ENCODE measurements at regions not wholly inside any gene's neighbourhood (a gene's known extent, or its start where the extent isn't known, plus 50 kb on each side); places are given as distances from the start of the nearest gene placed in this dataset.

DNA sequence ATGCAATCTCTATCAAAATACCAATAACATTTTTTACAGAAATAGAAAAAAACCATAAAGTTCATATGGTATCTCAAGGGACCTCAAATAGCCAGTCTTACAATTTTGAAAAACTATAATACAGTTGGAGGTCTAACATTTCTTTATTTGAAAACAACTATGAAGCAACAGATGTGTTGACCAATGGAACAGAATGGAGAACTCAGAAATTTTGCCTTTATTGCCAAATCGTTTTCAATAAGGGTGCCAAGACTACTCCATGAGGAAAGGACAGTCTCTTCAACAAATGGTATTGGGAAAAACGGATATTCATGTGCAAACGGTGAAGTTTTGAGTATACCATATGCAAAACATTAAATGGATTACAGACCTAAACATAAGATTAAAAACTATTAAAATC lies 470.8 kb upstream of the DPP6 start:
- DNase-seq (no peak), ATAC-seq (no peak)
- no peaks in the 10 kb centered on the region for H3K27me3 Mint-ChIP-seq
- no peaks in the 10 kb centered on the region for H3K4me1 Mint-ChIP-seq
- H3K27ac Mint-ChIP-seq: no peak overlapping the region
- H3K4me3 Mint-ChIP-seq: no peak overlapping the region
- H3K9me3 Mint-ChIP-seq: peaks cover 23 to 30% of the 10 kb centered on the region in 2 donors

DNA sequence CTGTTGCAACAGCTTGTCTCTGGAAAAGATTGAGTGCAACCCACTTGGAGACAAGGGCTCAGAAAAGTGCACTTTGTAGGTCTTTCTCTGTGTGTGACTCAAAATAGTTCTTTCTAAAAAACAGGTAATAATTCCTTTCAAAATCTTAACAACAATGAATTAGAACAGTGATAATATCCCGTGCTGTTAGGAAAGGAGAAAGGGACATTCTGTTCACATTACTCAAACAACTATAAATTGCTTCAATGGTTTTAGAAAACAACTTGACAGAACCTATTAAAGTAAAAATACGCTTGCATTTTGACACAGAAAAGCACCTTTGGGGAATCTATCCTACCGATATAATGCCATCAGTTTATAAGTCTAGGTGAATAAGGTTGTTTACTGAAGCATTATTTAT lies 468.1 kb upstream of the DPP6 start:
- Mint-ChIP-seq H3K4me3 (no peak overlapping the region), H3K9me3 (peaks cover 10 to 13% of the 10 kb centered on the region in 2 donors), H3K27me3 (no peaks in the 10 kb centered on the region), H3K27ac (no peak overlapping the region), H3K4me1 (no peaks in the 10 kb centered on the region)
- DNase-seq: no peak
- ATAC-seq: no peak

DNA sequence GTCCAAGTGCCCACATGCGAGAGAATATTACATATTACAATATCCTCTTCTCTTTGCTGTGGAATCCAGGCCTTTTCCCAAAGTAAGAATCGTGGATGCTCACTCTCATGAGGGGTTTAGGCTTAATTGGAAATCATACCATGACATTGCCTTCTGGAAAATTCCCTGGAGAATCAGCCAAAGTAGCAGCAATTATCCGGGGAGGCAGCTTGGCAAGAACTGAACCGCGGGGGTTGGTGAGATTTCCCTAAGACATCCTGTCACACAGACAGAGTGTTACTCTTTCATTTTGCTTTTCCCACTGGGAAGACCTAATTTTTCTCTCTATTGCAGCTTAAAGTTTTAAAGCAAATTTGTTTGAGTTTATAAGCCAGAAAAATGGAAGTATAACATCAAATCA lies 463.6 kb upstream of the DPP6 start:
- DNase-seq (no peak), ATAC-seq (no peak)
- Mint-ChIP-seq H3K4me1 (no peaks in the 10 kb centered on the region), H3K27ac (no peak overlapping the region), H3K4me3 (no peak overlapping the region), H3K9me3 (peaks cover 6 to 15% of the 10 kb centered on the region in 2 donors), H3K27me3 (no peaks in the 10 kb centered on the region)

DNA sequence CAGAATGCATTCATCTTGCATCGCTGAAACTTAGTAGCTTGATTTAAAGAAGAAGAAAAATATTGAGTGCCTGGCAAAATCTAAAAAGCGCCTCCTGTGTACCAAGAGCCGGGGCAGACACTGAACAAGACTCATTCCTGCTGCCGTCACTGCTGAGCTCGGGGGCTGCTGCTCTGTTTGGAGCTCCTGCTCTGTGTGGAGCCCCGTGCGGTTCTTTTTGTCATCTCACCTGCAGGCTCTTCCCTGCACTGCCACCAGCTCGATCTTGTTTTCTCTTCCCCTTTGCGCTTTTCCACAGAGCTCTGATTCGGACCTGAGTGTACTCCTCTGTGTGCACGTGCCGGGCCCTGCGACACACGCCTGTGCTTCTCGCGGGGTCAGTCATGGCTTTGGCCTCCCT lies 462.1 kb upstream of the DPP6 start:
- no peak for ATAC-seq

DNA sequence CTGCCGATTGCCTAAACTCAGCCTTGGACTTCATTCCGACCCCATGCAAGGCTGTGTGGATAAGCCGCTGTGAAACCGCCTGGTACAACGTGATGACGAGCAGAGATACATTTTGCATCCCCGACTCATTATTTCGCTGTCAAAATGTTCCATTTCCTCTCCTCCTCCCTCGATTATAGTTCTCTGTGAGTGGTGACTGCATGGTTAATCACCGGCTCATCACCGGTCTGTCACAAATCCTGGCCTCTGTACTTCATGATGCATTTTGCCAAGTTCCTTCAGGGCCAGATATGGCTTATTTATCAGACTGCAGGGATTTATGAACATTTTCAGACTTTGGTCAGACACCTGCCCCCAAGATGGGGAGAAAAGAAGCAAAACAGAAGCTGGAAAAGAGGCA lies 461.6 kb upstream of the DPP6 start:
- Mint-ChIP-seq H3K4me1 (no peaks in the 10 kb centered on the region), H3K9me3 (peaks cover 6 to 15% of the 10 kb centered on the region in 2 donors), H3K4me3 (no peak overlapping the region), H3K27me3 (no peaks in the 10 kb centered on the region), H3K27ac (no peak overlapping the region)
- DNase-seq (no peak), ATAC-seq (no peak)

More for the DNA sequence above, 462.1 kb upstream of the DPP6 start:
- Mint-ChIP-seq H3K4me1 (no peaks in the 10 kb centered on the region), H3K27ac (no peak overlapping the region), H3K4me3 (no peak overlapping the region), H3K27me3 (no peaks in the 10 kb centered on the region), H3K9me3 (peaks cover 6 to 15% of the 10 kb centered on the region in 2 donors)
- no peak for DNase-seq

DNA sequence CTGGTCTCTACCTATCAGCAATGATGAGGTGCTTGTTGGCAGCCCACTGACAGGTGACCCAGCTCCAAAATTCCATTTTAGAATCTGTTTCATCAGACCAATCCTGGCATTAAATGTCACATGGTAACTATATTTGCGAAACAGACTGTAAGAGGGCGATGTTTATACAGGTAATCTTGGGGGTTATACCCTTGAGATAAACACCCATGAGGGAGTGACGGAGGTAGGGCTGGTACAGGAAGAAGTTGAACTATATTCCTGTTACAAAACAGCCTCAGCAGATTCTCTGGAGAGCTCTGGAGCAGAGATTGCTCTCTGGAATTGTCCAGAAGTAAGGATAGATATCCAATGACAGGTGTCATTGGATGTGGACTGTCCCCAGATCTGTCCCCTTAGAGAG lies 444.8 kb upstream of the DPP6 start:
- no peak overlapping the region for H3K27ac Mint-ChIP-seq
- H3K9me3 Mint-ChIP-seq: peaks cover 3 to 22% of the 10 kb centered on the region in 2 donors
- H3K4me1 Mint-ChIP-seq: no peaks in the 10 kb centered on the region
- DNase-seq (no peak), ATAC-seq (no peak)
- no peaks in the 10 kb centered on the region for H3K27me3 Mint-ChIP-seq
- no peak overlapping the region for H3K4me3 Mint-ChIP-seq

DNA sequence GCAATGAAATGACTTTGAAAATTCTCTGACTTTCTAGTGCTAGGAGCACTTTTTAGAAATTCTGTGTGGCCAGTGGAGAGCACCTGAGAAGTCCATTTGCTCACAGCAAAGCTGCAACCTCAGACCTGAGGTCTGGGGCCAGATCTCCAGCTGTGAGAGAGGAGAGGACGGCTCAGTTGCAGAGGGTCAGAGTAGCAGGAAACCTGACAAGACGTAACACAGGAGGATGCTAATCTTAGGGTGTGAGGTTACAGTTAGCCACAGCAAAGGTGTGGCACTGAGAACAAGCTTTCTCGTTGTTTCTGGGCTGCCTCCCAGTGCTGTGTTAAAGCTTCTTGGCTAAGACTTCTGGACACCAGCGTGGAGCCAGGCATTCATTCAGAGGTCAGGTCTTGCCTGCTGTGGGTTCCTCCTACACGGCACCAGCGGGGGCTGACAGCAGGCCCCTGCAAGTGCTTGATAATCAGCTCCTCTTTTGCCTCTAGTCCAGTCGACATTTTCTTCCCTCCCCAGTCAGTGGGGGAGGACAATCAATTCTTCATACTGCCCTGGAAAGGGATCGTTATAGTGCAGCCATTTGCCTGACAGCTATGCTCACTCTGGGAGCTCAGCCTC lies 435.4 kb upstream of the DPP6 start:
- ATAC-seq (no peak), DNase-seq (no peak)
- Mint-ChIP-seq H3K27ac (no peak overlapping the region), H3K9me3 (peaks cover 0 to 11% of the 10 kb centered on the region in 2 donors), H3K27me3 (no peaks in the 10 kb centered on the region), H3K4me1 (no peaks in the 10 kb centered on the region), H3K4me3 (no peak overlapping the region)

DNA sequence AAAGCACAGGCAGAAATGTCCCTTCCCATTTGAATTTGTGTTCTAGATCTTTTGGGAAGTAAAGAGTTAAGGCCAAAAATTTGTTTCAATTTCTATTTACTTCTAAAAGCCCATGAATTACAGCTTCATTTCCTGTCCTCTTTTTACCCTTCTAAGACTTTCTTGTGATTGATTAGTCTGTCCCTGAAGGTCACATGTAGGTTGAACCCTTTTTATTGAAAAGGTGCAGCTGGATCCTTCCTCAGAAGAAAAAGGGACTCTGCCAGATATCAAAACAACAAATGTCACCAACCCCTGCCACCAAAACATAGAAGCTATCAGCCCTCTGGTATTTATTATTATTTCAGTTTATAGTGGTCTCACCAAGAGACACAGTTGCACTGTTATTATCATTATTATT lies 424.9 kb upstream of the DPP6 start:
- Mint-ChIP-seq H3K4me1 (no peaks in the 10 kb centered on the region), H3K9me3 (peaks cover 0 to 9% of the 10 kb centered on the region in 2 donors), H3K27ac (no peak overlapping the region), H3K4me3 (no peak overlapping the region), H3K27me3 (no peaks in the 10 kb centered on the region)
- no peak for DNase-seq
- no peak for ATAC-seq

DNA sequence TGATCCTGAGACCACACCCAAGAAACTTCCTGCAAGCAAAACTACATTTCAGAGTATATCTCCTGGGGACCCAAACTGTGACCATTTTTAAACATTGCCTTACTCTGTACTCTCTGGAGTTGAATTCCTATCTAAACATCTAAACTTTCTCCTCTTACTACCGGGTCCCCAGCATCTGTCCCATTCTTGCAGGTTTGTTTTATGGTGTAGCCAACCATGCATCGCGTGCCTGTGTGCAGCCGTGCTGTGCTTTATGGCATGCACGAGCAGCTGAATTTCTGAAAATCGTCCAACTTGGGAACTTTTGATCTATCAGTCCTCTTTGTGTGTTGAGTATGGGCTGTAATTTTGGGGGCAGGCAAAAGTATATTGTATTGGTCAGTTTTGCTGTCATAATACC lies 423.8 kb upstream of the DPP6 start:
- H3K9me3 Mint-ChIP-seq: peaks cover 0 to 9% of the 10 kb centered on the region in 2 donors
- H3K27ac Mint-ChIP-seq: no peak overlapping the region
- H3K4me3 Mint-ChIP-seq: no peak overlapping the region
- ATAC-seq (no peak), DNase-seq (no peak)
- no peaks in the 10 kb centered on the region for H3K27me3 Mint-ChIP-seq
- no peaks in the 10 kb centered on the region for H3K4me1 Mint-ChIP-seq

DNA sequence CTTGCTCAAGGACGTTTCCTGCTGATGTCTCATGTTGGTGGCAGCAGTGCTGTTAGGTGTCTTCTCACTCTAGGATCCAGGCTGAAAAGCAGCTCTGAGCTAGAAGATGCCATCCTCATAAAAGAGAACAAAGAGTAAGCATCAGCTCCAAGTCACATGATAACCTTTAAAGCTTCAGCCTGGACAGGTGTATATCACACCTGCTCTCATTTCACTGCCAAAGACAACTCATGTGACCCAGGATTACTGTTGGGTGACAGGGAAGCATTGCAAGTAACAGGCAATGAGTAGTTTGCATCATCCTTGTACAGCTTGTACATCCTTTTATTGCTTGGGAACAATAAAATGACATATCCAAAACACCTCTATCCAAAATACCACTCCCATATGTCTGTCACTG lies 423.4 kb upstream of the DPP6 start:
- ATAC-seq: no peak
- Mint-ChIP-seq H3K27me3 (no peaks in the 10 kb centered on the region), H3K9me3 (peaks cover 0 to 7% of the 10 kb centered on the region in 2 donors), H3K4me3 (no peak overlapping the region), H3K4me1 (no peaks in the 10 kb centered on the region), H3K27ac (no peak overlapping the region)
- DNase-seq: no peak

DNA sequence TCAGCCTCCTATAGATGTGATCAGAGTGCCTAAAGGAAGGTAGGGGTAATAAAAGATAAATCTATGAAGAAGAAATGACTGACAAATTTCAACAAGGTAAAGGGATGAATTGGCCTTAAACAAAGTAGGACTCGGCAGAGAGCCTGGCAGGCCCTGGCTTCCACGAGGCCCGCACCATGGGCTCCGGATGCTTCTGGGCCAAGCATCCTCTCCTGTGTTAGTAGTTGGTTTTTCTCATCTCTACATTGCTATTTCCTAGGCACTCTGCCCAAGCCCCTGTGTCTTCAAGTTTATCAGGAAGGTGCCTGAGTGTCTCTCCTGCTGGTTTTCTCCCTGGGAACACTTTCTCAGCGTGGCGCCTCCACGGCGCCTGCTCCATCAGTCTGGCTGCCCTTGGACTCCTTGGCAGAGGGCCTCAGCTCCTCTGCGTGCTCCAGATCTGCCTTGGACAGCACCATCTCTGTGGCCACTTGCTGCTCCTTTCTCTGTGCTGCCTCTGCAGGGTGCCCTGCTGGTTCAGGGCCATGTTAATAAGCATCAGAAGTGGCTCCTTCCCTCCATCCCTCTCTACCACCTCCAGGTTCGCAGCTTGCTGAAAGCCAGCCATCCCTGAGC lies 413.3 kb upstream of the DPP6 start:
- H3K27me3 Mint-ChIP-seq: no peaks in the 10 kb centered on the region
- ATAC-seq (no peak), DNase-seq (no peak)
- H3K4me3 Mint-ChIP-seq: no peak overlapping the region
- no peak overlapping the region for H3K27ac Mint-ChIP-seq
- peaks cover 8 to 32% of the 10 kb centered on the region in 2 donors for H3K9me3 Mint-ChIP-seq
- no peaks in the 10 kb centered on the region for H3K4me1 Mint-ChIP-seq

DNA sequence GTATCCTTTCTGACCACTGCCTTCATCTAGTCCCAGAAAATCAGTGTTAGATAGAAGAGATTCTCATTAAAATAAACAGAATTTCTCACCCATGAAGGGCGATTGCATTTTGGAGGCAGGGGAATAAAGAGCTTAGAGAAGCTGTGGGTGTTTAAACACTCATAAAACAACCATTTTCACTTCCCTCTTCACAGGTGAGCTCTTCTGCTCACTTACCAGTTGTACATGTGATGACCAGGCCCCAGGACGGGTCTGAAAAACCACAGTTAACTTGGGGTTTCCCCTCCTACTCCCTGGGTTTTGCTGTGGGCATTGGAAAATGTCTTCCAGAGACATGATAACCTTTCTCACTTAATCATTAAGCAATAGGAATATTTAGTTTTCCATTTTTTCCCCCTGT lies 411.6 kb upstream of the DPP6 start:
- DNase-seq (no peak), ATAC-seq (no peak)
- Mint-ChIP-seq H3K4me1 (no peaks in the 10 kb centered on the region), H3K27ac (no peak overlapping the region), H3K4me3 (no peak overlapping the region), H3K9me3 (peaks cover 6 to 33% of the 10 kb centered on the region in 2 donors), H3K27me3 (no peaks in the 10 kb centered on the region)

DNA sequence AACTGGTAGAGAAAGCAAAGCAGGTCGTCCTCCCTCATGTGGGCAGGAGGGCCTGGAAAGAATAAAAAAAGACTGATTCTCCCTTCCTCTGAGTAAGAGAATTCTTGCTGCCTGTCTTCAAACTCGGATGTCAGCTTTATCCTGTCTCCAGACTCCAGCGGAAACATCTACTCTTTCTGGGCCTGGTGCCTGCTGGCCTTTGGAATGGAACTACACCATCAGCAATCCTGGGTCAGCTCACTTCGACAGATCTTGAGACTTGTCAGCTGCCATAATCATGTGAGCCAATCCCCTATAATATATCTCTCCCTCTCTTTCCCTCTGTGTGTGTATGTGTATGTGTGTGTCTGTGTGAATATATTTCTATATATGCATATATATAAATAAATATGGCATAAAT lies 411.0 kb upstream of the DPP6 start:
- H3K27me3 Mint-ChIP-seq: no peaks in the 10 kb centered on the region
- H3K9me3 Mint-ChIP-seq: peaks cover 5 to 30% of the 10 kb centered on the region in 2 donors
- ATAC-seq: no peak
- no peaks in the 10 kb centered on the region for H3K4me1 Mint-ChIP-seq
- no peak for DNase-seq
- no peak overlapping the region for H3K27ac Mint-ChIP-seq
- H3K4me3 Mint-ChIP-seq: no peak overlapping the region

DNA sequence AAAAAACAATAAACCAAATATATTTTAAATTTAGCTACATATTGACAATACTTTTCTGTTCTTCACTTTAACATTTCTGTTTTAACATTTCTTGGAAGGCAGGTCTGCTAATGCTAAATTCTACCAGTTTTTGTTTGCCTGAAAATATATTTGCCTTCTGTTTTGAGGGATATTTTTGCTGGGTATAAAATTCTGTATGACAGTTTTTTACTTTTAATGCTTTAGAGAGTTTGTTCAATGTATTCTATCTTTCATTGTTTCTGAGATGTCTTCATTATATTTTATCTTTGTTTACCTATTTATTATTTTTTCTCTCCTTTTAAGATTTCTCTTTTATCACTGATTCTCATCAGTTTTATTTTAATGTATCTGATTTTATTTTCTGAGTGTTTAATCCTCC lies 409.2 kb upstream of the DPP6 start:
- ATAC-seq (no peak), DNase-seq (no peak)
- Mint-ChIP-seq H3K27ac (no peak overlapping the region), H3K9me3 (peaks cover 7 to 33% of the 10 kb centered on the region in 2 donors), H3K4me1 (no peaks in the 10 kb centered on the region), H3K4me3 (no peak overlapping the region), H3K27me3 (no peaks in the 10 kb centered on the region)

DNA sequence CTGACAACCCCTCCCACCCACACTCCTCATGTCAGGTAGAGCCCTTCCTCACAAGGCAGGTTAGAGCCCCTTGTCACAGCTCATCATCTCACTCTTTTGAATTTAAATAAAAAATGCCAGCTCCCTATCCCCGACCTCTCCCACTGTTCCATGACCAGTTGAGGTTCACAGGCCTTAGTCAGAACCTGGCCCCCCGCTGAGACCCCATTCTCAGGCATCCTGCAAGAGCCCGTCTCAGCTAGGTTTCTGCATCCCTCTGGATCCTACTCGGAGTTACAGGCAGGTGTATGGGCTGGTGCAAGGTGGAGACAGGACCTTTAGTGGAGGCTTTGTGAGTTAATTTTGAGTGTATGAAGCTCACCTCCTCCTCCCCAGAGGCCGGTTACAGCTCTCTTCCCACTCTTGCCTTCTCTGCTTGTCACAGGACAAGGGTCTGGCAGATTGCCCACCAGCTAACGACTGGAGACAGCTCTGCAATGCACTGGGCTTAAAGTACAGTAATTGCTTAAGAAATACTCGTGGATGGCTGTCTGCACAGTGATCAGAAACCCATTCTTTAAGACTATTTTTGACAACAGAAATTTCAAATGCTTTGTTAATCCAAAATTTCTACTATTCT lies 394.9 kb upstream of the DPP6 start:
- no peak overlapping the region for H3K27ac Mint-ChIP-seq
- no peak for DNase-seq
- peaks cover 5 to 15% of the 10 kb centered on the region in 2 donors for H3K9me3 Mint-ChIP-seq
- no peaks in the 10 kb centered on the region for H3K4me1 Mint-ChIP-seq
- no peak for ATAC-seq
- no peak overlapping the region for H3K4me3 Mint-ChIP-seq
- no peaks in the 10 kb centered on the region for H3K27me3 Mint-ChIP-seq

DNA sequence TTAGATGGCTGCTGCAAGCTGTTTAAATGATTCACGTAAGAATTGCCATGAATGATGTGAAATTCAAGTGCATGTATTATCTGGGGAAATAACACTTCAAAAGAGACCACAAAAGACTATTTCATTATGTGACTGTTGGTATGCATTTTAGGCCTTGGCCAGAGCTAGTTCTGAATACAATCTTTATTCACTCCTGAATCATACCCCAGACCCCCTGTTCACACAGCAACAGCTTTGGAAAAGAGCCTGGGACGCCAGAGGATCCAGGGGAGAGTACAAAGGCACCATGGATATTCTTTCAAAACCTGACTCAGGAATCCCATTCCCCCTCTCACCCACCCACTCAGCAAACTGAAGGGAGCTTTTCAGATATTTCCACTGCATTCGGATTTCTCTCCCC lies 377.1 kb upstream of the DPP6 start:
- Mint-ChIP-seq H3K27ac (no peak overlapping the region), H3K27me3 (no peaks in the 10 kb centered on the region), H3K4me3 (no peak overlapping the region), H3K9me3 (peaks cover 8 to 10% of the 10 kb centered on the region in 2 donors), H3K4me1 (no peaks in the 10 kb centered on the region)
- no peak for ATAC-seq
- DNase-seq: no peak
